ENCODE measurements at regions not wholly inside any gene's neighbourhood (a gene's known extent, or its start where the extent isn't known, plus 50 kb on each side); places are given as distances from the start of the nearest gene placed in this dataset.

DNA sequence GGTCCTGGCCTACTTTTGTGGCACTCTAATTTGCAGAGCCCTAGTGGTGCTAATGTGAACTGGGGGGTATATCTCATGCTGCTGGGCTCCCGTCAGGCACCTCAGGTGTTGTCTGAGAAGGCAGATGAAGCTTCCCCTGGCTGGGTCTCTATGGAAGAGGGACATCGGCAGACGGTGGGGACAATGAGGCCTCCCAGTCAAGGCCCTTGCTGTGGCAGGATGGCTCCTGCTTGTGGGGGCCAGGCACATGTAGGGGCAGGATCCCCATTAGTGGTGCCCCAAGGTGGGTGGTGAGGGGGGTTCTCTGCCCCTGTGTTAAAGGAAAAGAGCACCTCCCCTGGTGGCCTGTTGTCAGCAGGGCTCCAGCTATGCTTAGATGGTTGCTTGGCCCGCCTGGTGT, 192.8 kb upstream of the S1PR3 start (continued):
- TF ChIP-seq, protein P1, sequence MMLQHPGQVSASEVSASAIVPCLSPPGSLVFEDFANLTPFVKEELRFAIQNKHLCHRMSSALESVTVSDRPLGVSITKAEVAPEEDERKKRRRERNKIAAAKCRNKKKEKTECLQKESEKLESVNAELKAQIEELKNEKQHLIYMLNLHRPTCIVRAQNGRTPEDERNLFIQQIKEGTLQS (CRISPR knock-in tag; conservative IDR thresholded peaks at IDR 0.05) = no peak
- TF ChIP-seq NR3C1 (CRISPR knock-in tag; conservative IDR thresholded peaks at IDR 0.05; ENCODE audit: low read depth) (no peak), ZNF232 (CRISPR knock-in tag; IDR thresholded peaks at IDR 0.05) (no peak), FOXJ3 (CRISPR knock-in tag; IDR thresholded peaks at IDR 0.05; ENCODE audit: borderline replicate concordance) (no peak), ATF1 (CRISPR knock-in tag; IDR thresholded peaks at IDR 0.05) (no peak)
- TF ChIP-seq, protein P2, sequence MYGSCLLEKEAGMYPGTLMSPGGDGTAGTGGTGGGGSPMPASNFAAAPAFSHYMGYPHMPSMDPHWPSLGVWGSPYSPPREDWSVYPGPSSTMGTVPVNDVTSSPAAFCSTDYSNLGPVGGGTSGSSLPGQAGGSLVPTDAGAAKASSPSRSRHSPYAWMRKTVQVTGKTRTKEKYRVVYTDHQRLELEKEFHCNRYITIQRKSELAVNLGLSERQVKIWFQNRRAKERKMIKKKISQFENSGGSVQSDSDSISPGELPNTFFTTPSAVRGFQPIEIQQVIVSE (CRISPR knock-in tag; IDR thresholded peaks at IDR 0.05; ENCODE audit: borderline replicate concordance) = no peak
- TF ChIP-seq, protein P3, sequence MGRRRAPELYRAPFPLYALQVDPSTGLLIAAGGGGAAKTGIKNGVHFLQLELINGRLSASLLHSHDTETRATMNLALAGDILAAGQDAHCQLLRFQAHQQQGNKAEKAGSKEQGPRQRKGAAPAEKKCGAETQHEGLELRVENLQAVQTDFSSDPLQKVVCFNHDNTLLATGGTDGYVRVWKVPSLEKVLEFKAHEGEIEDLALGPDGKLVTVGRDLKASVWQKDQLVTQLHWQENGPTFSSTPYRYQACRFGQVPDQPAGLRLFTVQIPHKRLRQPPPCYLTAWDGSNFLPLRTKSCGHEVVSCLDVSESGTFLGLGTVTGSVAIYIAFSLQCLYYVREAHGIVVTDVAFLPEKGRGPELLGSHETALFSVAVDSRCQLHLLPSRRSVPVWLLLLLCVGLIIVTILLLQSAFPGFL (CRISPR knock-in tag; IDR thresholded peaks at IDR 0.05; ENCODE audit: borderline replicate concordance) = no peak
- TF ChIP-seq, protein P4, sequence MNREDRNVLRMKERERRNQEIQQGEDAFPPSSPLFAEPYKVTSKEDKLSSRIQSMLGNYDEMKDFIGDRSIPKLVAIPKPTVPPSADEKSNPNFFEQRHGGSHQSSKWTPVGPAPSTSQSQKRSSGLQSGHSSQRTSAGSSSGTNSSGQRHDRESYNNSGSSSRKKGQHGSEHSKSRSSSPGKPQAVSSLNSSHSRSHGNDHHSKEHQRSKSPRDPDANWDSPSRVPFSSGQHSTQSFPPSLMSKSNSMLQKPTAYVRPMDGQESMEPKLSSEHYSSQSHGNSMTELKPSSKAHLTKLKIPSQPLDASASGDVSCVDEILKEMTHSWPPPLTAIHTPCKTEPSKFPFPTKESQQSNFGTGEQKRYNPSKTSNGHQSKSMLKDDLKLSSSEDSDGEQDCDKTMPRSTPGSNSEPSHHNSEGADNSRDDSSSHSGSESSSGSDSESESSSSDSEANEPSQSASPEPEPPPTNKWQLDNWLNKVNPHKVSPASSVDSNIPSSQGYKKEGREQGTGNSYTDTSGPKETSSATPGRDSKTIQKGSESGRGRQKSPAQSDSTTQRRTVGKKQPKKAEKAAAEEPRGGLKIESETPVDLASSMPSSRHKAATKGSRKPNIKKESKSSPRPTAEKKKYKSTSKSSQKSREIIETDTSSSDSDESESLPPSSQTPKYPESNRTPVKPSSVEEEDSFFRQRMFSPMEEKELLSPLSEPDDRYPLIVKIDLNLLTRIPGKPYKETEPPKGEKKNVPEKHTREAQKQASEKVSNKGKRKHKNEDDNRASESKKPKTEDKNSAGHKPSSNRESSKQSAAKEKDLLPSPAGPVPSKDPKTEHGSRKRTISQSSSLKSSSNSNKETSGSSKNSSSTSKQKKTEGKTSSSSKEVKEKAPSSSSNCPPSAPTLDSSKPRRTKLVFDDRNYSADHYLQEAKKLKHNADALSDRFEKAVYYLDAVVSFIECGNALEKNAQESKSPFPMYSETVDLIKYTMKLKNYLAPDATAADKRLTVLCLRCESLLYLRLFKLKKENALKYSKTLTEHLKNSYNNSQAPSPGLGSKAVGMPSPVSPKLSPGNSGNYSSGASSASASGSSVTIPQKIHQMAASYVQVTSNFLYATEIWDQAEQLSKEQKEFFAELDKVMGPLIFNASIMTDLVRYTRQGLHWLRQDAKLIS (CRISPR knock-in tag; IDR thresholded peaks at IDR 0.05; ENCODE audit: borderline replicate concordance) = no peak

DNA sequence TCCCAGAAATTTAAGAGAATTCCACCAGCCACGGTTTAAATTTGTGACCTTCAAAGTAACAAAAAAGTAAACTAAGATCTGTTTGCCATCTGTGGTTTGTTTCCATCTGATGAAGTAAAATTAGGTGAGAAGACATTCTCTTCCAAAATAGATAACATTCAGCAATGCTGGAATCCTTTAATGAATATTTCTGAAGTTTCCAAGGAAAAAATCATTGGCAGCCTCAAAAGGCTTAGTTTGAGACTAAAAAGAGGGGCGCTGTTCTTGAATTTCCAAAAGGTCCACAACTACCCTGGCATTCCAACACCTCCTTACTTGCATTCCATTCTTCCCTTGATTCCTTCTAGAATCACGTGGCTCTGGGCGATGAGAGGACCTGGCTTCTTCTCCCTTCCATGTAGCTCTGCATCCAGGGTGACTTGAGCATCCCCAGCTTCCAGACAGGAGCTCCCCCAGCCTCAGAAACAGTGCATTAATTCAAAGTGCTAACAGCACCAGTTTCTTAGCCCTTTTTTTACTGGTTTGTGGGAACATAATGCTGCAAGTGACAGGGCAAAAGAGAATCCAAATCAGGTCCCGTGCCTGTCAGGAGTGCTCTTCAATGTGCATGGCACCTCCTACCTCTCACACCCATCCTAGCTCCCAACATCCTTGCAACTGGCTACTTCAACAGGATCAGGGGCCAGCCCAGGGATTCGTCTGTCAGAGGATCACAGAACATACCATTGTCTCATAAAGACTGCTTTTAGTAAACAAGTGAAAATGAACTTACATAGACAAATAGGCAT, 191.5 kb upstream of the S1PR3 start:
- no peak for DNase-seq (ENCODE audit: low spot score)
- no peak for ATAC-seq
- H3K27ac Mint-ChIP-seq = no peak overlapping the region
- H3K36me3 Mint-ChIP-seq = no peaks in the 10 kb centered on the region
- POLR2A ChIA-PET = no interaction called here
- H3K4me1 Mint-ChIP-seq = peaks cover 17% of the 10 kb centered on the region
- no peaks in the 10 kb centered on the region for H3K27me3 Mint-ChIP-seq (ENCODE audit: low read depth)
- peaks cover 21% of the 10 kb centered on the region for H3K9me3 Mint-ChIP-seq
- CTCF ChIA-PET = no interaction called here
- no peak overlapping the region for H3K4me3 Mint-ChIP-seq
- TF ChIP-seq, protein P5, sequence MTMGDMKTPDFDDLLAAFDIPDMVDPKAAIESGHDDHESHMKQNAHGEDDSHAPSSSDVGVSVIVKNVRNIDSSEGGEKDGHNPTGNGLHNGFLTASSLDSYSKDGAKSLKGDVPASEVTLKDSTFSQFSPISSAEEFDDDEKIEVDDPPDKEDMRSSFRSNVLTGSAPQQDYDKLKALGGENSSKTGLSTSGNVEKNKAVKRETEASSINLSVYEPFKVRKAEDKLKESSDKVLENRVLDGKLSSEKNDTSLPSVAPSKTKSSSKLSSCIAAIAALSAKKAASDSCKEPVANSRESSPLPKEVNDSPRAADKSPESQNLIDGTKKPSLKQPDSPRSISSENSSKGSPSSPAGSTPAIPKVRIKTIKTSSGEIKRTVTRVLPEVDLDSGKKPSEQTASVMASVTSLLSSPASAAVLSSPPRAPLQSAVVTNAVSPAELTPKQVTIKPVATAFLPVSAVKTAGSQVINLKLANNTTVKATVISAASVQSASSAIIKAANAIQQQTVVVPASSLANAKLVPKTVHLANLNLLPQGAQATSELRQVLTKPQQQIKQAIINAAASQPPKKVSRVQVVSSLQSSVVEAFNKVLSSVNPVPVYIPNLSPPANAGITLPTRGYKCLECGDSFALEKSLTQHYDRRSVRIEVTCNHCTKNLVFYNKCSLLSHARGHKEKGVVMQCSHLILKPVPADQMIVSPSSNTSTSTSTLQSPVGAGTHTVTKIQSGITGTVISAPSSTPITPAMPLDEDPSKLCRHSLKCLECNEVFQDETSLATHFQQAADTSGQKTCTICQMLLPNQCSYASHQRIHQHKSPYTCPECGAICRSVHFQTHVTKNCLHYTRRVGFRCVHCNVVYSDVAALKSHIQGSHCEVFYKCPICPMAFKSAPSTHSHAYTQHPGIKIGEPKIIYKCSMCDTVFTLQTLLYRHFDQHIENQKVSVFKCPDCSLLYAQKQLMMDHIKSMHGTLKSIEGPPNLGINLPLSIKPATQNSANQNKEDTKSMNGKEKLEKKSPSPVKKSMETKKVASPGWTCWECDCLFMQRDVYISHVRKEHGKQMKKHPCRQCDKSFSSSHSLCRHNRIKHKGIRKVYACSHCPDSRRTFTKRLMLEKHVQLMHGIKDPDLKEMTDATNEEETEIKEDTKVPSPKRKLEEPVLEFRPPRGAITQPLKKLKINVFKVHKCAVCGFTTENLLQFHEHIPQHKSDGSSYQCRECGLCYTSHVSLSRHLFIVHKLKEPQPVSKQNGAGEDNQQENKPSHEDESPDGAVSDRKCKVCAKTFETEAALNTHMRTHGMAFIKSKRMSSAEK (CRISPR knock-in tag; IDR thresholded peaks at IDR 0.05; ENCODE audit: borderline replicate concordance) = no peak
- TF ChIP-seq HMGA2 (CRISPR knock-in tag; IDR thresholded peaks at IDR 0.05) = no peak
- no peak for TF ChIP-seq CREB1 (CRISPR knock-in tag; IDR thresholded peaks at IDR 0.05)
- TF ChIP-seq, protein P6, sequence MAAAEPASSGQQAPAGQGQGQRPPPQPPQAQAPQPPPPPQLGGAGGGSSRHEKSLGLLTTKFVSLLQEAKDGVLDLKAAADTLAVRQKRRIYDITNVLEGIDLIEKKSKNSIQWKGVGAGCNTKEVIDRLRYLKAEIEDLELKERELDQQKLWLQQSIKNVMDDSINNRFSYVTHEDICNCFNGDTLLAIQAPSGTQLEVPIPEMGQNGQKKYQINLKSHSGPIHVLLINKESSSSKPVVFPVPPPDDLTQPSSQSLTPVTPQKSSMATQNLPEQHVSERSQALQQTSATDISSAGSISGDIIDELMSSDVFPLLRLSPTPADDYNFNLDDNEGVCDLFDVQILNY (CRISPR knock-in tag; IDR thresholded peaks at IDR 0.05) = no peak
- TF ChIP-seq, protein P7, sequence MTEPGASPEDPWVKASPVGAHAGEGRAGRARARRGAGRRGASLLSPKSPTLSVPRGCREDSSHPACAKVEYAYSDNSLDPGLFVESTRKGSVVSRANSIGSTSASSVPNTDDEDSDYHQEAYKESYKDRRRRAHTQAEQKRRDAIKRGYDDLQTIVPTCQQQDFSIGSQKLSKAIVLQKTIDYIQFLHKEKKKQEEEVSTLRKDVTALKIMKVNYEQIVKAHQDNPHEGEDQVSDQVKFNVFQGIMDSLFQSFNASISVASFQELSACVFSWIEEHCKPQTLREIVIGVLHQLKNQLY (CRISPR knock-in tag; IDR thresholded peaks at IDR 0.05) = no peak
- TF ChIP-seq, protein P1 (CRISPR knock-in tag; conservative IDR thresholded peaks at IDR 0.05) = no peak
- TF ChIP-seq ETV6 (CRISPR knock-in tag; IDR thresholded peaks at IDR 0.05) = no peak
- no peak for TF ChIP-seq KAT7 (CRISPR knock-in tag; IDR thresholded peaks at IDR 0.05; ENCODE audit: borderline replicate concordance)
- TF ChIP-seq, protein P8, sequence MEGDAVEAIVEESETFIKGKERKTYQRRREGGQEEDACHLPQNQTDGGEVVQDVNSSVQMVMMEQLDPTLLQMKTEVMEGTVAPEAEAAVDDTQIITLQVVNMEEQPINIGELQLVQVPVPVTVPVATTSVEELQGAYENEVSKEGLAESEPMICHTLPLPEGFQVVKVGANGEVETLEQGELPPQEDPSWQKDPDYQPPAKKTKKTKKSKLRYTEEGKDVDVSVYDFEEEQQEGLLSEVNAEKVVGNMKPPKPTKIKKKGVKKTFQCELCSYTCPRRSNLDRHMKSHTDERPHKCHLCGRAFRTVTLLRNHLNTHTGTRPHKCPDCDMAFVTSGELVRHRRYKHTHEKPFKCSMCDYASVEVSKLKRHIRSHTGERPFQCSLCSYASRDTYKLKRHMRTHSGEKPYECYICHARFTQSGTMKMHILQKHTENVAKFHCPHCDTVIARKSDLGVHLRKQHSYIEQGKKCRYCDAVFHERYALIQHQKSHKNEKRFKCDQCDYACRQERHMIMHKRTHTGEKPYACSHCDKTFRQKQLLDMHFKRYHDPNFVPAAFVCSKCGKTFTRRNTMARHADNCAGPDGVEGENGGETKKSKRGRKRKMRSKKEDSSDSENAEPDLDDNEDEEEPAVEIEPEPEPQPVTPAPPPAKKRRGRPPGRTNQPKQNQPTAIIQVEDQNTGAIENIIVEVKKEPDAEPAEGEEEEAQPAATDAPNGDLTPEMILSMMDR (IDR thresholded peaks at IDR 0.05) = no peak
- no peak for TF ChIP-seq GABPB1 (CRISPR knock-in tag; IDR thresholded peaks at IDR 0.05)
- TF ChIP-seq, protein P9, sequence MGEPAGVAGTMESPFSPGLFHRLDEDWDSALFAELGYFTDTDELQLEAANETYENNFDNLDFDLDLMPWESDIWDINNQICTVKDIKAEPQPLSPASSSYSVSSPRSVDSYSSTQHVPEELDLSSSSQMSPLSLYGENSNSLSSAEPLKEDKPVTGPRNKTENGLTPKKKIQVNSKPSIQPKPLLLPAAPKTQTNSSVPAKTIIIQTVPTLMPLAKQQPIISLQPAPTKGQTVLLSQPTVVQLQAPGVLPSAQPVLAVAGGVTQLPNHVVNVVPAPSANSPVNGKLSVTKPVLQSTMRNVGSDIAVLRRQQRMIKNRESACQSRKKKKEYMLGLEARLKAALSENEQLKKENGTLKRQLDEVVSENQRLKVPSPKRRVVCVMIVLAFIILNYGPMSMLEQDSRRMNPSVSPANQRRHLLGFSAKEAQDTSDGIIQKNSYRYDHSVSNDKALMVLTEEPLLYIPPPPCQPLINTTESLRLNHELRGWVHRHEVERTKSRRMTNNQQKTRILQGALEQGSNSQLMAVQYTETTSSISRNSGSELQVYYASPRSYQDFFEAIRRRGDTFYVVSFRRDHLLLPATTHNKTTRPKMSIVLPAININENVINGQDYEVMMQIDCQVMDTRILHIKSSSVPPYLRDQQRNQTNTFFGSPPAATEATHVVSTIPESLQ (CRISPR knock-in tag; IDR thresholded peaks at IDR 0.05) = no peak
- TF ChIP-seq ZNF232 (CRISPR knock-in tag; IDR thresholded peaks at IDR 0.05) = no peak

Measured in WTC11 (cell line).